ENCODE measurements at regions not wholly inside any gene's neighbourhood (a gene's known extent, or its start where the extent isn't known, plus 50 kb on each side); places are given as distances from the start of the nearest gene placed in this dataset.

GRCh38 chr2:13128139-13128538 lies 411.4 kb downstream of the TRIB2 start:
- Mint-ChIP-seq H3K27ac (no peak overlapping the region), H3K9me3 (peaks cover 10 to 15% of the 10 kb centered on the region in 2 experiments; a peak in 4 of 5 replicates), H3K27me3 (ENCODE audit: low read depth) (no peaks in the 10 kb centered on the region), H3K4me3 (no peak overlapping the region), H3K4me1 (peaks cover 4 to 6% of the 10 kb centered on the region in 2 experiments), H3K36me3 (ENCODE audit: insufficient read depth in 1 of 3, low read depth in 3 of 3) (peaks cover 2 to 5% (median 3%) of the 10 kb centered on the region in 3 experiments; a peak in 4 of 7 replicates)
- no peak overlapping the region for H2BK12ac ChIP-seq (ENCODE audit: insufficient read length, low read depth, low read length)
- no peaks in the 10 kb centered on the region for H3K4me1 ChIP-seq (ENCODE audit: insufficient read depth, low read length)
- H3K18ac ChIP-seq (ENCODE audit: insufficient read length, low read depth, low read length) = no peak overlapping the region
- H3K14ac ChIP-seq (ENCODE audit: insufficient read depth, low read length) = no peak overlapping the region
- no peak for DNase-seq
- no peak overlapping the region for H2AK5ac ChIP-seq (ENCODE audit: insufficient read length, low read length)
- H3K27me3 ChIP-seq (ENCODE audit: insufficient read depth, low read length) = no peaks in the 10 kb centered on the region
- no peak overlapping the region for H2BK5ac ChIP-seq (ENCODE audit: insufficient read length, low read length)
- H2BK20ac ChIP-seq (ENCODE audit: low read depth, low read length, poor library complexity, severe bottlenecking) = no peak overlapping the region
- H4K91ac ChIP-seq (ENCODE audit: insufficient read length, low read depth, low read length) = no peak overlapping the region
- no peaks in the 10 kb centered on the region for H4K20me1 ChIP-seq (ENCODE audit: control insufficient read depth, insufficient read depth, insufficient read length)
- no peak overlapping the region for H3K4ac ChIP-seq (ENCODE audit: low read depth, low read length)
- H2AFZ ChIP-seq (ENCODE audit: low read length) = no peak overlapping the region
- no peaks in the 10 kb centered on the region for H3K9me3 ChIP-seq (ENCODE audit: control insufficient read depth, low read depth, low read length)
- H3K9ac ChIP-seq (ENCODE audit: extremely low read depth, insufficient read length, low read length) = no peak overlapping the region
- TF ChIP-seq CTCF (conservative IDR thresholded peaks at IDR 0.05) = no peak
- H3T11ph ChIP-seq (ENCODE audit: low read length) = no peak overlapping the region
- H2BK120ac ChIP-seq (ENCODE audit: low read depth, low read length, poor library complexity, severe bottlenecking) = no peak overlapping the region
- no peak overlapping the region for H4K5ac ChIP-seq (ENCODE audit: insufficient read length, low read depth, low read length)
- no peaks in the 10 kb centered on the region for H3K79me1 ChIP-seq (ENCODE audit: insufficient read depth, low read depth, low read length, poor library complexity, severe bottlenecking)
- no peaks in the 10 kb centered on the region for H3K79me2 ChIP-seq (ENCODE audit: insufficient read depth, low read length)
- no peak overlapping the region for H2BK15ac ChIP-seq (ENCODE audit: low read depth, low read length)
- H3K23me2 ChIP-seq (ENCODE audit: insufficient read length, low read depth, low read length, poor library complexity, severe bottlenecking) = no peaks in the 10 kb centered on the region
- no peak overlapping the region for H3K27ac ChIP-seq (ENCODE audit: insufficient read length, low read depth, low read length)
- no peak overlapping the region for H3K4me2 ChIP-seq (ENCODE audit: insufficient read depth, insufficient read length, low read length)
- no peak overlapping the region for H3K23ac ChIP-seq (ENCODE audit: insufficient read length, low read depth, low read length)
- WGBS (ENCODE audit: extremely low coverage, insufficient read length, low lambda C conversion rate) = no CpG with 5 or more reads among the region's 1 CpG
- H4K8ac ChIP-seq (replicated peaks; ENCODE audit: insufficient read length, low read depth, low read length) = no peak overlapping the region
- H3K56ac ChIP-seq (ENCODE audit: insufficient read length, low read depth, low read length) = no peak overlapping the region
